ENCODE measurements at regions not wholly inside any gene's neighbourhood (a gene's known extent, or its start where the extent isn't known, plus 50 kb on each side); places are given as distances from the start of the nearest gene placed in this dataset.

DNA sequence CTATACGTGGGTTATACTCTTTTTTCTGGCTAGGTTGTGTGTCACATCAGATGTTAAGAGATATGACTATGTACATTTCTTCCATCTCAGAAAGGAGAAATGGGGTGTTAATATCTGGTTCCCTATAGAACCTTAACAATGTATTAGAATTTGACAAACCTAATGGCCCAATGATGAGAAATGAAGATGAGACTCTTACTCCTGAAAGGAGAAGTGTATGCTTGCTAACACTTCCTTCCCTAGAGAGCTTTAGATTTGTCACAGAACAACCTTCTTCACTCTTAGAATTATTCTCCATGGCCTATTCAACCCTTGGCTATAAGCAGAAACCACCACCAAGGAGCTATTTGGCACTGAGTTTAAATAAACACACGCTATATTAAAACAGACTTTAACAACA is 839.6 kb downstream of the GALC start:
- H3K36me3 Mint-ChIP-seq, result no peaks in the 10 kb centered on the region
- H3K27me3 Mint-ChIP-seq, result no peaks in the 10 kb centered on the region
- no peak overlapping the region for H3K4me3 Mint-ChIP-seq
- no peaks in the 10 kb centered on the region for H3K4me1 Mint-ChIP-seq
- ATAC-seq (replicated peaks) (no peak), DNase-seq (no peak)
- H3K27ac Mint-ChIP-seq, result no peak overlapping the region
- H3K9me3 Mint-ChIP-seq, result peaks cover 3 to 10% of the 10 kb centered on the region in 2 donors

DNA sequence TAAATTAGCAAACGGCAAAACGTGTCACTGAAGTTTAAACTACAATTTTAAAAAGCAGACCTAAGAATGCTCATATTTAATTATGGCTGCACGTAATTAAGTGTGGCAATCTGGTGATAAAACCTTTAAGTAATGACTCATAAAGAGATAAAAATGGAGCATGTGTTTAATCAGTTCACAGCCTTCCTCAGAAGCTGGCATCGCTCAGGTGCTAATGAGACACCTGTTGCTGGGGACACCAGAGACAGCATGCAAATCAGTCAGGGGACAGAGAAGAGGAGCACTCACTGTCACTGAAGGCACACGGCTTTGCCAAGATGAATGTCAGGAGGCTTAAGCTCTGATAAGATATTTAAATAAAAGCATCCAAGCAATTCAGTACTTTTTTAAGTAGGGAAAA is 840.3 kb downstream of the GALC start:
- H3K36me3 Mint-ChIP-seq, result no peaks in the 10 kb centered on the region

DNA sequence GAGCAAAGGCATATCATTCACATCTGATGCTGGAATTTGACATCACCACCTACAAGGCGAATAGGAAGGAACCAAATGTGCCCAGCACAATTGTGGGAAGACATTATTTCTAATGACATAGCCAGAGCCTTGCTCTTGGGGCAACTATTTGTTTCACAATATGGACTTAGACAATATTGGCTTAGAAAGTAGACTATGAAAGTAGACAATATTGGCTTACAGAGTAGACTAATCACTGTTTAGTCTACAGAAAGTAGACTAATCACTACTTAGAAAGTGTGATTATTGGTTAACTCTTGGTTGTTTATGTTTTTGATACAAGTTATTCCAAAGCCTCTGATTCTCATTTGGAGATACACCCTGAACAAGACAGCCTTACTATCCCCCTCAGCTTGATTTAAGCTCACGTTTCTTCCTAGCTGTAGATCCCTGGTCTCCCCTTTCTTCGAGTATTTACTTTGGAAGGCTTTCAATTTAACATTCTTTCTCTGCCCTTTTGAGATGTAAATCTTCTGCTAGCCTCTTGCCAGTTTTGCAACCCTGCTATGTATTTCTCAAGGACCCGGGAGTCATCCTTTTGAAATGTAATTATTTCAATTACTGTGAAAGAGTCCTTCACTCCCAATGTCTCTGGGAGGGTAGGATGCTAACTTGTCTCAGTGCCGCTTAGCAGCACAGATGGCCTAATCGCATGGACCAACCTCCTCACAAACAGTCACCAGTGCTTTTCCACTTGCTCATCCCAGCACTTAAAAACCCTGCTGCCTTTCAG is 843.2 kb downstream of the GALC start:
- Mint-ChIP-seq H3K4me1 (no peaks in the 10 kb centered on the region), H3K27ac (no peak overlapping the region), H3K4me3 (no peak overlapping the region), H3K27me3 (no peaks in the 10 kb centered on the region), H3K36me3 (no peaks in the 10 kb centered on the region), H3K9me3 (peaks cover under 1 to 7% of the 10 kb centered on the region in 2 donors)
- ATAC-seq (replicated peaks) (no peak), DNase-seq (no peak)

More for the DNA sequence above, 840.3 kb downstream of the GALC start:
- Mint-ChIP-seq H3K27me3 (no peaks in the 10 kb centered on the region), H3K9me3 (peaks cover 3 to 8% of the 10 kb centered on the region in 2 donors), H3K27ac (no peak overlapping the region), H3K4me3 (no peak overlapping the region), H3K4me1 (no peaks in the 10 kb centered on the region)
- ATAC-seq (replicated peaks) (no peak), DNase-seq (no peak)

DNA sequence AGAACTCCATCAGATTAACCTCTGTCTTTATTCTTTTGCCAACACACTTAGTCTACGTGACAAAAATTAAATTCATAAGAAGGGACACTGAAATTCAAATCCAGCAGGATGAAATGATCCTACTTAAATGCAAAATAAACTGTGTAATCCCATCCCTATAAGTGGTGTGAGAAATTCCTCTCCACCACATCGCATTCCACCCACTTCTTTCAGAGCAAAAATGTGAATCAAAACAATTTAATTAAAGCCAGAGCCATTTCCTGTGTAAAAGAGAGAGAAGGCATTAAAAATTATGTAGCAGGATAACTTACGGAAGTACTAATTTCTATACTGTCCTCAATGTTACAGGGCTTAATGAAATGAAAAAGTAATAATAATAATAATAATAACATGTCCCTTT is 844.3 kb downstream of the GALC start:
- Mint-ChIP-seq H3K9me3 (peaks cover 0 to 7% of the 10 kb centered on the region in 2 donors), H3K36me3 (no peaks in the 10 kb centered on the region), H3K27me3 (no peaks in the 10 kb centered on the region), H3K27ac (no peak overlapping the region), H3K4me1 (no peaks in the 10 kb centered on the region), H3K4me3 (no peak overlapping the region)
- no peak for DNase-seq
- no peak for ATAC-seq (replicated peaks)

DNA sequence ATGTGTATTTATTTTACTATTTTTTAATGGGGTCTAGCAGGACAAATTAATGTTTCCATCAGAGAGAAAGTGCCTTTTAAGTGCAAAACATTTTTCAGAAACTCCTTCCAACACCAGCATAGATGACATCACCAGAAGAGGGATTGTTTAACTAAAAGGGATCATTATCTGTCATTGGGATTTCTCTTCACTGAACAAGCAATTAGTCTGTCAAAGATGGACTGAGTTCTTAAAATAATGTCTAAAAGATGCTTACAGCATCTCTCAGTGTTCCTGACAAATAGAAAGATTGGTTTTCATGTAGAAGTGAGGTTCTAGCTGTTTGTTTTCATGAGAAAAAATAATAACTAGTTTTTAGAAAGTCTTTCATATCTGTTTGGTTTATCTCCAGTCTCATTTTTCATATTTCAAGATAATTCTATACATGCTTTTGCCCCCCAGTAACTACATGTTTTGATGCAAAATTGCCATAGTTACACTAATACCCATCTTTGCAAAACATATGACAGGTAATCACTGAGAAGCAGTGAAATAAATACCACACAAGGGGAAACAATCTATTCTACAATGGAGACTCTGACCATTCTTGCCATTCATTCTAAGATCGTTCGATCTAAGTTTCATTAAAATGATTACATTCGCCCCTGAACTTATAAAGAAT is 850.3 kb downstream of the GALC start:
- H3K4me3 Mint-ChIP-seq, result no peak overlapping the region
- H3K27ac Mint-ChIP-seq, result no peak overlapping the region
- ATAC-seq (replicated peaks) (no peak), DNase-seq (no peak)
- no peaks in the 10 kb centered on the region for H3K36me3 Mint-ChIP-seq
- no peaks in the 10 kb centered on the region for H3K4me1 Mint-ChIP-seq
- peaks cover 2 to 11% of the 10 kb centered on the region in 2 donors for H3K9me3 Mint-ChIP-seq
- H3K27me3 Mint-ChIP-seq, result no peaks in the 10 kb centered on the region

DNA sequence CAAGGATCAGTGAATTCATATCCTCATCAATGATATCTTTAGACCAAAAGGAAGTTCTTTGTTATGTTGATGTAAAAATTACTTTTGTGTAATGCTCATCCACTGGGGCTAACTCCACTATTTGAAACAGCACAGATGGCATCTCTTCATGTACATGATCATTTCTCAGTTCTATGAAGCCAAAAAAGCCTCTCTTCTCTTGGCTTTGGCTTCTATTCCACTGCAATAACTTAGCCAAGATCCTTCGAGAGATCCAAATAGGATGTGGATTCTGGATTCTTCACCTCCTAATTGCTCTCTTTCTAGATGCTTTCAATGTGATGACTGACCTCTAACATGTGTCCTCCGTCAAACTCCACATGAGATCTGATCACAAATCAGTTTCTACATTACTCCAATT is 851.2 kb downstream of the GALC start:
- ATAC-seq (replicated peaks) (no peak), DNase-seq (no peak)
- Mint-ChIP-seq H3K9me3 (peaks cover 2 to 11% of the 10 kb centered on the region in 2 donors), H3K27ac (no peak overlapping the region), H3K27me3 (no peaks in the 10 kb centered on the region), H3K4me1 (no peaks in the 10 kb centered on the region), H3K36me3 (no peaks in the 10 kb centered on the region), H3K4me3 (no peak overlapping the region)

DNA sequence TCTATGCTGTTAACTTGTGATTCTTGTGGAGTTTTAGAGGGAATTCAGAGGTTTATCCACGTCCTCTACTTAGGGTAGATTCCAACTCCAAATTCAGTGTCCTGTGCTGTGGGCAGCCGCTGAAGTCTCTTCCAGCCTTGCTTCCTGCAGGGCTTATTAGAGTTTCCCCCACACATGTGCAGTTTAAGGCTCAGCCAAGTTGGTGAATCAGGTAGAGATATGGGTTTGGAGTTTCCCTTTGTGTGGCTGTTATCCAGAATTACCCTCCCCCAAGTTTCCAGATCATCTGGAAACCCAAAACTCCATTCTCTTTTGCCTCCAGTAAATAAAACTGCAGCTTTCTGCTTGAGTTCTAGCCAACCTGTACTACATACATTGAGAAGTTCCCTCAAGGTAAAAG is 853.7 kb downstream of the GALC start:
- no peaks in the 10 kb centered on the region for H3K27me3 Mint-ChIP-seq
- no peak overlapping the region for H3K27ac Mint-ChIP-seq
- DNase-seq (no peak), ATAC-seq (replicated peaks) (no peak)
- H3K9me3 Mint-ChIP-seq, result peaks cover 0 to 11% of the 10 kb centered on the region in 2 donors
- no peak overlapping the region for H3K4me3 Mint-ChIP-seq
- H3K4me1 Mint-ChIP-seq, result no peaks in the 10 kb centered on the region
- H3K36me3 Mint-ChIP-seq, result no peaks in the 10 kb centered on the region

DNA sequence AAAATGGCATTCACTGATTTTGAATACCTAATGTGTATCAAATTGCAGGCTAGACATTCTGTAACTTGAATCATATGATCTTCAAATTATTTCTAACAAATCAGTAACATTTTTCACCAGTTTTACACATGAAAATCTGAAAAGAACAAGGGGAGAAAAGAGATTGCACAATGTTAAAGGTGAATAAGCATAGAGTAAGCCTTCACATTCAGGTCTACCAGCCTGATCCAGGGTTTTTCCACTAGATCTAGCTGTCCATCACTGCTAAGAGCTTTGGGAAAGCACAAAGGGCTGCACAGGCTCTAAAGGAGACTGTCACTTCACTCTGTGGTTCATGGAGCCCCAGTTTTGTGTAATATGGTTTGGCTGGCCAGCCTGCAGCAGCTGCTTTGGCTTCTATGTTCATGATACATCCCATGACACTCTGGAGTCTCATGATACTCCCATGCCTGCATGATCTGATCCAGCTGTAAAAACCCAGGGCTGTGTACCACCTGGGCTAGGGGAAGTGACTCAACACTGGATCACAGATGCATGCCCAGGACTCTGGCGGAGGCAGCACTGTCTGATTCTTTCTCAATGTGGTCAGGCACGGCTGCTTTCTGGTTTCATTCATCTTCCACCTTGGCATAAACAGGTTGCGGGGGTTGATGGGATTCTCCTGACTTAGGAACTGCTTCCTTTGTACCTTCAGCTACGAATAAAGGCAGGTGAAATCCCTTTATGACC is 859.7 kb downstream of the GALC start:
- Mint-ChIP-seq H3K4me3 (no peak overlapping the region), H3K4me1 (no peaks in the 10 kb centered on the region), H3K27me3 (no peaks in the 10 kb centered on the region), H3K27ac (no peak overlapping the region), H3K9me3 (no peaks in the 10 kb centered on the region), H3K36me3 (no peaks in the 10 kb centered on the region)
- no peak for DNase-seq
- ATAC-seq (replicated peaks), result no peak

DNA sequence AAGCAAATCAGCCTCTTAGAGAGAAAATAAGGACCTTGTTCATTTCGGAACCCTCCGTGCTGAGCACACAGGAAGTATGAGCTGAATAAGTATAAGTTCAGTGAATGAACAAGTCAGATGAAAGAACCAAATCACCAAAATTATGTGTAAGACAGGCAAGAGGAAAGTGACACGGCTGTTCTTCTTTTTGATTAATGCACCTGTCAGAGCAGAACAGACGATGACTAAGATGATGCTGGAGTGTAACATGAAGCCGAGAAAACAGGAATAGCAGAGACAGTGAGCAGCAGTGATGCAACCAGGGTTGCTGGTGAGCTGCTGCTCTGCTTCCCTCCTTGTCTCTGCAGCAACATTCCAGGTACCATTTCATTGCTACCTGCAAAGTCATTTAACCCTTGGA is 861.1 kb downstream of the GALC start:
- H3K27me3 Mint-ChIP-seq, result no peaks in the 10 kb centered on the region
- DNase-seq (no peak), ATAC-seq (replicated peaks) (no peak)
- H3K9me3 Mint-ChIP-seq, result no peaks in the 10 kb centered on the region
- no peak overlapping the region for H3K4me3 Mint-ChIP-seq
- H3K4me1 Mint-ChIP-seq, result no peaks in the 10 kb centered on the region
- no peaks in the 10 kb centered on the region for H3K36me3 Mint-ChIP-seq
- no peak overlapping the region for H3K27ac Mint-ChIP-seq

DNA sequence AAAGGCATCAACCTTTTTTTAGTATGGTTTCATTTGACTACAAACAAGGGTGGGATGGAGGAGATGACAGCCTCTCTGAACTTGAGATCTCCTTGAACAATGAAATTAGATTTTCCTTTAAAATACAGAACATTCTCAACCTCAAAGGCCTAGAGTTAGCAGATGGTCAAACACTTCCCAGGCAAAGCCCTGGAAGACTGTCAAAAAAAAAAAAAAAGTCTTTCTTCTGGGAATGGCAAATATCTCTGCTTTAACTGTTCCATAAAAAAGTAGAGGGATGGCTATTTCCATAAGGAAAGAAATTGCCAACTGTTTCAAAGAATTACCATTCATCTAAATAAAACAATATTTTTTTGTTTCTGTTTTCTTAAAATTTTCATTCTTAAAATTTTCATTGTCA is 870.8 kb downstream of the GALC start:
- DNase-seq (no peak), ATAC-seq (replicated peaks) (no peak)
- peaks cover 2 to 4% of the 10 kb centered on the region in 2 donors for H3K9me3 Mint-ChIP-seq
- no peaks in the 10 kb centered on the region for H3K27me3 Mint-ChIP-seq
- no peak overlapping the region for H3K4me3 Mint-ChIP-seq
- H3K4me1 Mint-ChIP-seq, result no peaks in the 10 kb centered on the region
- H3K27ac Mint-ChIP-seq, result no peak overlapping the region
- no peaks in the 10 kb centered on the region for H3K36me3 Mint-ChIP-seq

DNA sequence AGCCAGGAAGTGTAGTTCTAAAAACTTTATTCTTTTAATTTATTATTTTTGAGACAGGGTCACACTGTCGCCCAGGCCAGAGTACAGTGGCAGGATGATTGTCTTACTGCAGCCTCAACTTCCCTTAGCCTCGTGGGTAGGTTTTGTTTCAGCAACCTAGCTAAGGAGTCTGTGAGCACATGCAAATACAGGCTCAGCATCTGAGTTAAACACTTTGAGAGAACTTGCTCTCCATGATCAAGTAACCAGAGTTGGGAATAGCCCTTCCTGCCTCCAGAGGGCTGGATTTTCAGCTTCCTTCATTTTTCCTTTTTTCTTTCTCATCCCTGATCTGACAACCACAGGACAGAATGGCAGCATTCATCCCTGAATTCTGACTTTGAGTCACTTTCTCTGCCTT is 871.3 kb downstream of the GALC start:
- Mint-ChIP-seq H3K27me3 (no peaks in the 10 kb centered on the region), H3K9me3 (peaks cover 2 to 4% of the 10 kb centered on the region in 2 donors), H3K36me3 (no peaks in the 10 kb centered on the region), H3K27ac (no peak overlapping the region), H3K4me1 (no peaks in the 10 kb centered on the region), H3K4me3 (no peak overlapping the region)
- ATAC-seq (replicated peaks) (no peak), DNase-seq (no peak)

DNA sequence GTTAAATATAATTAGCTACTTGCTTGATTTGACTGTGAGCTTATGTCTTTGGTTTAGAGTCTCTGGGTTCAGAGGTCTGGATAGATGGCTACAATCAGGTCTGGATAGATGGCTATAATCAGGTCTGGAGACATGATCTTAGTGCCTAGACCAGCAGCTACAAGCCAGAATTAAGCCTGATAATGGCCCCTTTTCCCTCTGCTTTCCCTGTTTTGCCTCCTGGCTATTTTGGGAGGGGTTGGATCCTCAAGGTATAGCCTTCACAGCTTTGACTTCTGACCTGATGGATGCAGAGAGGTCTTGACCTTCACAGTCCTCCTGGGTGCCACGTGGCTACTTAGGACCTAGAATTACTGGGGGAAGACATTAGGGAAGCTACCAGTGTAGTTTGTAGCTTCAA is 877.7 kb downstream of the GALC start:
- Mint-ChIP-seq H3K27me3 (no peaks in the 10 kb centered on the region), H3K4me1 (no peaks in the 10 kb centered on the region), H3K36me3 (no peaks in the 10 kb centered on the region), H3K4me3 (no peak overlapping the region), H3K27ac (no peak overlapping the region), H3K9me3 (peaks cover 0 to 5% of the 10 kb centered on the region in 2 donors)
- no peak for DNase-seq
- ATAC-seq (replicated peaks), result no peak

DNA sequence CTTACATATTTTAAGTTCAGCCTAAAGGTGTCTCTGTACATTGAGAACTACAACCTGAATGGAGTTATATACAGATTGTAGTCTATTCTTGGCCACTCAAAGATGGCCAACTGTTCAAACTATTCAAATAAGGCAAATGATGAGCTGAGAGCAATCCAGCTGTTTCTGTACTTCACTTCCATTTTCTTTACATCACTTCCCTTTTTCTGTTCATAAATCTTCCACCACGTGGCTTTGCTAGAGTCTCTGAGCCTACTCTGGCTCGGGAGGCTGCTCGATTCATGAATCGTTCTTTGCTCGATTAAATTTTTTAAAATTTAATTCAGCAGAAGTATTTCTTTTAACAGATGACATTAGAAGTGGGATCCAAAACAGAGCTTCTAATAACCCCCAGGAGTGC is 879.7 kb downstream of the GALC start:
- Mint-ChIP-seq H3K27me3 (no peaks in the 10 kb centered on the region), H3K27ac (no peak overlapping the region), H3K36me3 (no peaks in the 10 kb centered on the region), H3K9me3 (peaks cover 0 to 7% of the 10 kb centered on the region in 2 donors), H3K4me1 (no peaks in the 10 kb centered on the region), H3K4me3 (no peak overlapping the region)
- no peak for DNase-seq
- no peak for ATAC-seq (replicated peaks)

DNA sequence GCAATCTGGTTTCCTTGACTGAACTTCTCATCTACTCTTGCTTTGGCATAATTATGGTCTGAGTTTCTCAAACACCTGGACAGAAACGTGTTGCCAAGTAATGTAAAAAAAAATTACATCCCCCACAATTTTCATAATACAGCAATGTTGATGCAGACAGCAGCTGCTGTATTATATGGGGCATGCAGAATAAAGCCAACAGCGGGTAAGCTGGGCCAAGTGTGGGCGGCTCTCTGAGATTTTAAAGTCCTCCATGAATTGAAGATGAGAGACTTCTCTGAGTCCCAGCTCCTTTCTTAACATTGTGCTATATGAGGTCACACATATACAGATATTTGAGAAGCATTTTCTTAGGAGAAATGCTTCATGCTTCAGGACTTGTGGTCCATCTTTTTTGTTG is 881.2 kb downstream of the GALC start:
- ATAC-seq (replicated peaks) (no peak), DNase-seq (no peak)
- Mint-ChIP-seq H3K4me1 (no peaks in the 10 kb centered on the region), H3K9me3 (peaks cover 0 to 8% of the 10 kb centered on the region in 2 donors), H3K36me3 (no peaks in the 10 kb centered on the region), H3K27me3 (no peaks in the 10 kb centered on the region), H3K27ac (no peak overlapping the region), H3K4me3 (no peak overlapping the region)

DNA sequence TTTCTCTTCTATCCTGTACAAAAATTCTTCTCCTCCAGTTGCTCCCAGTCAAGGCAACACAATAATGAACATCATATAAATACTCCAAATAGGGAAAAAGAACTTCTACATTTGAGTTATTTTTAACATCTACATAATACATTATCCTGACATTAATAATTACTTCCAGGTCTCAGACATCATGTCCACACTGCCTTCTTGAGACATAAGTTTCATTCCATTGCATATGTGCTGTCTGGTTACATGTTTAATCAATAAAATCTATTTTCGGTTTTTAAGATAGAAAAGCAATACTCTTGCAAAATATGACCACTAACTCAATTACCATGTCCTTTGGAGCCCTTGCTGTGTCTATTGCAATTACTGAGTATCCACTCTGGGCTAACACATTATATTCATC is 881.9 kb downstream of the GALC start:
- H3K36me3 Mint-ChIP-seq, result no peaks in the 10 kb centered on the region
- no peak for DNase-seq
- ATAC-seq (replicated peaks), result no peak
- no peaks in the 10 kb centered on the region for H3K4me1 Mint-ChIP-seq
- peaks cover 0 to 8% of the 10 kb centered on the region in 2 donors for H3K9me3 Mint-ChIP-seq
- no peak overlapping the region for H3K27ac Mint-ChIP-seq
- no peaks in the 10 kb centered on the region for H3K27me3 Mint-ChIP-seq
- H3K4me3 Mint-ChIP-seq, result no peak overlapping the region
